ENCODE measurements at regions not wholly inside any gene's neighbourhood (a gene's known extent, or its start where the extent isn't known, plus 50 kb on each side); places are given as distances from the start of the nearest gene placed in this dataset.

DNA sequence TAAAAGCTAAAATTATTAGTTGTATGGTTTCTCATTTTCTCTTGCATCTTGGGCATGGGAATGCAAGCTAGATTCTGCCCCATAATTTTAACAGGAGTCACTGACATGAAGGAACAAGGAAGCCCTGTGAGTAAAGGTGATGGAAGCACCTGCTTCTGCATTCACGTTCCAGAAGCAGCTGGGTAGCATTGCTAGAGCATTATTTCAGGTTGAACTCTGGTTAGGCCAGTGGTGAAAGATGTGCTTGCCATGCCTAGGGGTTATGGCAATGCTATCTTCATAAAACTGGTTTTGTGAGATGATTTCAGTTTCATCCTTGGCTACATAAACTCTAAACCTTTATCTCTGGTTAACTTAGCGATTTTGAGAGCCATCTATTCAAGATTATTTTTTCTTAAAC, 151.4 kb downstream of the TFEC start:
- TF ChIP-seq CTCF (IDR thresholded peaks at IDR 0.05) = no peak
- no peak for TF ChIP-seq POLR2A (IDR thresholded peaks at IDR 0.05)

Data from heart left ventricle (tissue), 13 donors.